ENCODE measurements at regions not wholly inside any gene's neighbourhood (a gene's known extent, or its start where the extent isn't known, plus 50 kb on each side); places are given as distances from the start of the nearest gene placed in this dataset.

DNA sequence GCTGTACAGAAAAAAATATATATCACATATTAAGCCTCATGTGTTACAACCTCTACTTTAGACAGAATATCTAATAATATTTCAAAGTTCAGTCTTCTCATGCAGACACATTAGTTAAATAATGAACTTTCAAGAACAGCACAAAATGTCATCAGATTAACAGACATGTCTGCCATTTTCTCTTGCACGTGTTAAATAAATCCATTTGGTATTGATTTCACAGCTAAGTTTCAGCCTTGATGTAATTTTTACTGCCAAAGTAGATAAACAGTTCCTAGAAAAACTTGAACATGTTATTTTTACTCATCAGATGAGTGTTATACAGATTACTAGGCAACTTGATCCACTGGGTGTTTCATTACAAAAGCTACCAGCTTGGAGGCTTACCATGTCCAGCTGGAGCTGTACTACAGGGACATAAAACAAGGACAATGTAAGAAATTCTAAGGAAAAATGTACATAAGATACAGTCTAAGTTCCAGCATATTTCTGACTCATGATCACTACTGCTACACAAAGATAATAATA, 290.7 kb upstream of the DDX18 start:
- Histone ChIP-seq H3K4me3 (no peak overlapping the region), H4K20me1 (no peaks in the 10 kb centered on the region), H3K4me1 (peaks cover 0 to 7% (median 2%) of the 10 kb centered on the region in 10 experiments; a peak in 7 of 20 replicates), H3K27me3 (no peaks in the 10 kb centered on the region), H3K27ac (no peak overlapping the region), H3K4me2 (peak overlapping the region in 1 of 11 experiments; percentile 24; a peak in 1 of 22 replicates), H3K36me3 (no peaks in the 10 kb centered on the region), H3K9me3 (replicated peaks in 1 of 11) (no peaks in the 10 kb centered on the region), H3K9ac (no peak overlapping the region)
- TF ChIP-seq Cebpa-rat (IDR thresholded peaks at IDR 0.05): no peak

DNA sequence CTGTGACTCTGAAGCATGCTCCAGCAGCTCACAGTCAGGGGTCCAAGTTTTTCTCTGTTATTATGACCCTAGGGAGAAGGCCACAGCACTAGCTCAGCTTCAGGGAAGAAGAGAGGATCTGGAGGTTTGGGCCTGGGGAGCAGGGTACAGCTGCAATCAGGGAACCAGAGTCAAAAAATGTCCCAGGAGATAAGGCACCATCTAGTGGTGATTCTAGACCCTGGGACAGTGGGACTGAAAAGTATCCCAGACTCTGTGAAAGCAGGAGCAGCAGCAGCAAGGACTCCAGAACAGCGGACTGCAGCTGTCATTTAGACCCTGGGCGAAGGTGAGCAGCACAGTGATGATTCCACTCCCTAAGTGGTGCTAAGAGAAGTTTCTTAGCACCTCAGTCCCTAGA, 278.4 kb upstream of the DDX18 start:
- Histone ChIP-seq H3K27ac (no peak overlapping the region), H4K20me1 (no peaks in the 10 kb centered on the region), H3K4me3 (no peak overlapping the region), H3K4me2 (peak overlapping the region in 4 of 11 experiments; percentile 18 to 53 (median 48); a peak in 6 of 22 replicates), H3K36me3 (no peaks in the 10 kb centered on the region), H3K9ac (no peak overlapping the region), H3K27me3 (no peaks in the 10 kb centered on the region), H3K9me3 (replicated peaks in 1 of 11) (peaks cover 17 to 23% (median 18%) of the 10 kb centered on the region in 11 experiments), H3K4me1 (peaks cover 0 to 9% (median 6%) of the 10 kb centered on the region in 10 experiments; a peak in 11 of 20 replicates)
- TF ChIP-seq Cebpa-rat (IDR thresholded peaks at IDR 0.05): no peak

DNA sequence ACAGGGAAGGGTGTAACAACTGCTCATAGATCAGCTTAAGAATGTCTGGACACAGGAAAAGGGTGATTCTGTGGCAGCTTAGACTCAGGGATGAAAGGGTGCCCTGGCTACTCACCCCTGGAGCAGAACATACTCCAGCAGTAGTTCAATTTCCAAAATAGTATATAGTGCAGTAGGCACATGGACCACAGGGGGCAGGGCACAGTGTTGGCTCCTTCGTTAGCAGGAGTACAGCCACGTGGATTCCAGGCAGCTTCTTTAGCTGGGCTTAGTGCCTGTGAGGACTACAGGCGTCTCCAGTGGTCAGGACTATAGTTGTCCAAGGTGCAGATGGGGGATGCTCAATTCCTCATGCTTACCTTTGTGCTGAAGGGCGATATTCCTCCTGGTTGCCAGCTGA, 277.5 kb upstream of the DDX18 start:
- Histone ChIP-seq H3K36me3 (no peaks in the 10 kb centered on the region), H3K9me3 (replicated peaks in 1 of 11) (peaks cover 17 to 23% (median 18%) of the 10 kb centered on the region in 11 experiments), H3K4me2 (peak overlapping the region in 4 of 11 experiments; percentile 18 to 53 (median 48); a peak in 6 of 22 replicates), H3K27me3 (no peaks in the 10 kb centered on the region), H3K27ac (no peak overlapping the region), H3K9ac (no peak overlapping the region), H4K20me1 (no peaks in the 10 kb centered on the region), H3K4me1 (peaks cover 0 to 9% (median 6%) of the 10 kb centered on the region in 10 experiments; a peak in 11 of 20 replicates), H3K4me3 (no peak overlapping the region)
- no peak for TF ChIP-seq Cebpa-rat (IDR thresholded peaks at IDR 0.05)

DNA sequence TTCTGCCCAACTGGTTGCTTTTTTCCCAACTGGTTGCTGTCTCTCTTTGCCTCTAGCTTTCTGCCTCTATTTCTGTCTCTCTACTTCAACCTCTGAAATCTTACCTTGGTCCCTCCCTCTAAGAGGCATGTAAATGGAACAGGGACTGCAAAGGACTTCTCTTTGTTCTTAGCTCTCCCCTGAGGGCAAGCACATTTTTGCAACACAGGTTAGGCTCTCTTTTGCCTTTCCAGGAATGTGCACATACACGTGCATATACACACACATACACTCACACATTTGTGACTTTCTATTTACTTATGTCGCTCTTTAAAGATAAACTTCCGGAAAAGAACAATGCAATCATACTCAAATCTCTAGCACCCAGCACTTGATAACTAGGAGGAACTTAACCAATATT, 262.6 kb upstream of the DDX18 start:
- no peak overlapping the region for H3K4me3 ChIP-seq
- no peaks in the 10 kb centered on the region for H3K9me3 ChIP-seq (replicated peaks in 1 of 11)
- H3K9ac ChIP-seq: no peak overlapping the region
- no peaks in the 10 kb centered on the region for H3K36me3 ChIP-seq
- no peak for TF ChIP-seq Cebpa-rat (IDR thresholded peaks at IDR 0.05)
- H3K27ac ChIP-seq: no peak overlapping the region
- no peaks in the 10 kb centered on the region for H3K4me1 ChIP-seq
- no peaks in the 10 kb centered on the region for H4K20me1 ChIP-seq
- no peaks in the 10 kb centered on the region for H3K27me3 ChIP-seq
- H3K4me2 ChIP-seq: no peak overlapping the region

DNA sequence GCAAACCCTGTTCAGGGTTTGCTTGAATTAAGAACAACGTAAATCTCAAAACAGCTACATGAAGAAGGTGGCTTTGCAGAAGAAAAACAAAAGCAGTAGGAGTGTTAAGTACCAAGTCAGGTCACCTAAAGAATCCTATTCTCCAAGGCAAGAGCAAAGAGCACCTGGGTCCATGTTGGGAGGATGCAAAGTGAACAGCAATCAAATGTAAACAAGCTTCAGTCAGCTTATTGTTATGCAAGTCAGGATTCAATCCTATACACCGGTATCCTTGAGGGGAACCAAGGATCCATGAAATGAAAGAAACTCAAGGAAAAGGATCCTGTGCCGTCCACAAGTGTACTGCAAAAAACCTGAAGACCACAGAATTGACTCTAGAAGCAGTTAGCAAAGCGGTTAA, 261.0 kb upstream of the DDX18 start:
- H3K27ac ChIP-seq: no peak overlapping the region
- H3K4me3 ChIP-seq: no peak overlapping the region
- no peaks in the 10 kb centered on the region for H4K20me1 ChIP-seq
- no peaks in the 10 kb centered on the region for H3K27me3 ChIP-seq
- no peaks in the 10 kb centered on the region for H3K4me1 ChIP-seq
- TF ChIP-seq Cebpa-rat (IDR thresholded peaks at IDR 0.05): no peak
- no peaks in the 10 kb centered on the region for H3K36me3 ChIP-seq
- no peak overlapping the region for H3K9ac ChIP-seq
- no peaks in the 10 kb centered on the region for H3K9me3 ChIP-seq (replicated peaks in 1 of 11)
- no peak overlapping the region for H3K4me2 ChIP-seq

DNA sequence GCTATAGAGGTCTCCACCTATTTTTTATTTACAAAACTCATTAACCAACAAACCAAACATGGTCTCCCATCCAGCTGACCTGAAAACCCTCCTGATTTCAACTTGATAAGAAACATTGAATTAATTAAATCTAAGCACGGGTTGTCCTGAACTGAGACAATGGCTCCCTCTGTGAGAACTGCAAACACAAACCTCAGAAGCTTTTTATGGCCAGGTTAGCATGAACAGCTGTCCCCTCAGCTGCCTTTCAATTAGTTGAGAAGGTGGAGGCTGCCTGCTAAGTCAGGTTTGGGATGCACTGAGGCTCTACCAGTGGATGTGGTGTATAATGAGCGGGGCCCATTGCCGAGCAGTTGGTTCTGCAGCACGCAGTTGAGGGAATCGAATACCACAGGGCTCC, 258.5 kb upstream of the DDX18 start:
- H3K27ac ChIP-seq: no peak overlapping the region
- no peaks in the 10 kb centered on the region for H3K36me3 ChIP-seq
- H3K9ac ChIP-seq: no peak overlapping the region
- no peak overlapping the region for H3K4me3 ChIP-seq
- H3K27me3 ChIP-seq: no peaks in the 10 kb centered on the region
- no peaks in the 10 kb centered on the region for H3K4me1 ChIP-seq
- H3K9me3 ChIP-seq (replicated peaks in 1 of 11): no peaks in the 10 kb centered on the region
- no peaks in the 10 kb centered on the region for H4K20me1 ChIP-seq
- no peak for TF ChIP-seq Cebpa-rat (IDR thresholded peaks at IDR 0.05)
- H3K4me2 ChIP-seq: no peak overlapping the region

DNA sequence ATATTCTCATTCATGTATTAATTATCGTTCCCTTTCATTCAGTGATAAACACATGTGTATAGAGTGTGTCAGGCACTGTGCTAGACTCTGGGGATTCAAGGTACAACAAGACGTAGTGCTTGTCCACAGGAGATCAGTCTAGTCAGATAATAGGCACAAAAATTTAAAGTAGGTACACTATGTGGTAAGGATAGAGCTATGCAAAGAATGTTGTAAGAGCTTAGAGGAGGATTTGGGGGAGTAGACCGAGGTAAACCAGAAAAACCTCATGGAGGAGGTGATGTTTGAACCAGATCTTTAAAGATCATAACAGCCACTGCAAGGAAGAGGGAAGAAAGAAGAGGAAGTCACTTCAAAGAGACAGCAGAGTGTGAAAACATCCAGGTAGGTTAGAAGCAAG, 256.9 kb upstream of the DDX18 start:
- H3K27me3 ChIP-seq: no peaks in the 10 kb centered on the region
- H3K27ac ChIP-seq: no peak overlapping the region
- no peak overlapping the region for H3K4me3 ChIP-seq
- TF ChIP-seq Cebpa-rat (IDR thresholded peaks at IDR 0.05): no peak
- H4K20me1 ChIP-seq: no peaks in the 10 kb centered on the region
- H3K9ac ChIP-seq: no peak overlapping the region
- no peaks in the 10 kb centered on the region for H3K36me3 ChIP-seq
- H3K4me2 ChIP-seq: no peak overlapping the region
- H3K4me1 ChIP-seq: no peaks in the 10 kb centered on the region
- no peaks in the 10 kb centered on the region for H3K9me3 ChIP-seq (replicated peaks in 1 of 11)

DNA sequence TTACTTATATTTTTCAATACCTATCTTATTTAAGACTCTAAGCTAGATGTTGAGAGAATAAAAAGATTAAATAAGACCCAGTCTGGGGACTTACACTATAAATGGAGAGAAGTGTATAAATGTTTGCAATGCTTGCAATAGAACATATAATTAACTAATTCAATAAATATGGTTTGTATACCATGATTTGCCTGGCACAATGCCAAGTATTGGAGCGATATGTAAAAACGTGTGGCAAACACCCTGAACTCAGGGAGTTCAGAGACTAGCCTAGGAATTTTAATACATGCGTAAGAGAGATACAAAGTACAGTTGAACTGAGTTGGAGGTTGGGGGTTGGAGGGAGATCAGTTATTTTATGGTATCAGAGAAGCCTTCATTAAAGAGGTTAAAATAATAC, 251.8 kb upstream of the DDX18 start:
- Histone ChIP-seq H3K4me3 (no peak overlapping the region), H4K20me1 (no peaks in the 10 kb centered on the region), H3K4me2 (no peak overlapping the region), H3K9me3 (replicated peaks in 1 of 11) (no peaks in the 10 kb centered on the region), H3K4me1 (no peaks in the 10 kb centered on the region), H3K36me3 (no peaks in the 10 kb centered on the region), H3K9ac (no peak overlapping the region), H3K27ac (no peak overlapping the region), H3K27me3 (no peaks in the 10 kb centered on the region)
- no peak for TF ChIP-seq Cebpa-rat (IDR thresholded peaks at IDR 0.05)

DNA sequence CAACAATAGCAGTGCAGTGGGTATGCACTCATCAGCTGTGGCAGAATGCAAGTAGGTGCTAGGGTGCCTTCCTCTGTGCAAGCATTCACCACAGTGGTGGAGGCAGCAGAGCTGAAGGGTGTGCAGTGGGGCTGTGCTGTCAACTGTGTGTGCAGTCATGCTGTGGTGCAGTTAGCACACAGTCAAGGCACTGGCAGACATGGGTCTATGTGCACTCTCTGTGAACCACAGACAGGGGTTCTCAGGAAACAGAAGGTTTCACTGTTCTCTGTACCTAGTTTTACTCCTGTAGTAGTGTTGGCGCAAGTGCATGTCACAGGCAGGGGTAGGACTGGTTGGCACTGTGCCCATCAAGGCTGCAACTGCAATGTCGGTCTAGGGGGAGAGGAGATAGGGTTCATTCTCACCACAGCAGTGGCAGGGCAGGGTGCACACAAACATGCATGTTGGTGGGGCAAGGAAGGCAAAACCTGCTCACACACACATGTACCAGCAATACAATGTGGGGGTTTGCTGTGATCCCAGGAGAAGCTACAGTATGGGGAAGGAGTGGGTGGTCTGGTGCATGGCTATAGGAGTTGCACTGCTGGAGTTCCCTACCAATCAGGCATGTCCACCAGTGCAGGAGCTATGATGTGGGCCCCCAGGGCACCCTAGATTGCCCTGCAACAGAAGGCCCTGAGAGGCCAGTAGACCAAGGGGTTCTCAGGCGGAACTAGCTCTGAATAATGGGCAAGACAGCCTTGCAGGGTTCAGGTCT, 242.7 kb upstream of the DDX18 start:
- Histone ChIP-seq H3K9me3 (replicated peaks in 1 of 11) (peaks cover 22 to 49% (median 35%) of the 10 kb centered on the region in 11 experiments), H3K27me3 (no peaks in the 10 kb centered on the region), H4K20me1 (no peaks in the 10 kb centered on the region), H3K4me1 (no peaks in the 10 kb centered on the region), H3K36me3 (no peaks in the 10 kb centered on the region), H3K9ac (no peak overlapping the region), H3K27ac (no peak overlapping the region), H3K4me3 (no peak overlapping the region), H3K4me2 (no peak overlapping the region)
- no peak for TF ChIP-seq Cebpa-rat (IDR thresholded peaks at IDR 0.05)

DNA sequence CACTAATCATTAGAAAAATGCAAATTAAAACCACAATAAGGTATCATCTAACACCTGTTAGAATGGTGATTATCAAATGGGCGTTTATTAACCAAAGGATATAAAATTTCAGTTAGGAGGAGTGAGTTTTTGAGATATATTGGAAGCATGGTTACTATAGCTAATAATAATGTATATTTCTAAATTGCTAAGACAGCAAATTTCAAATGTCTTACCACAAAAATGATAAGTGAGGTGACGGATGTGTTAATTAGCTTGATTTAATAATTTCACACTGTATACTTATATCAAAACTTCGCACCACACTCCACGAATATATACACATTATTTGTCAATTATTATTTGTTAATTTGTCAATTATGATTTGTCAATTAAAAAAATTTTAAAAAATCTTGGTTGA, 227.2 kb upstream of the DDX18 start:
- H3K4me1 ChIP-seq: no peaks in the 10 kb centered on the region
- TF ChIP-seq Cebpa-rat (IDR thresholded peaks at IDR 0.05): no peak

More for the DNA sequence above, 227.2 kb upstream of the DDX18 start:
- H3K4me3 ChIP-seq: no peak overlapping the region
- H3K27ac ChIP-seq: no peak overlapping the region
- no peak overlapping the region for H3K9ac ChIP-seq
- no peaks in the 10 kb centered on the region for H4K20me1 ChIP-seq
- no peaks in the 10 kb centered on the region for H3K27me3 ChIP-seq
- H3K9me3 ChIP-seq (replicated peaks in 1 of 11): no peaks in the 10 kb centered on the region
- H3K4me2 ChIP-seq: no peak overlapping the region
- H3K36me3 ChIP-seq: no peaks in the 10 kb centered on the region

All from BLaER1 treated with 17β-estradiol and CSF1 and Interleukin-3, amounts not matched to agents 10 nM and 100 nM (cell line).